BJ (cell line): ENCODE measurements at regions not wholly inside any gene's neighbourhood (a gene's known extent, or its start where the extent isn't known, plus 50 kb on each side); places are given as distances from the start of the nearest gene placed in this dataset.
A peak's percentile ranks its signal among the peaks of the same experiment; 100 is the strongest.

Experiments used
- CTCF ChIA-PET: fragments of 350-600 bp; formaldehyde crosslinking; extraction: SDS; loops from one replicate; lab custom pipeline; 2021; ENCODE audit warnings: antibody characterized with exemption, inconsistent platforms; lab: Yijun Ruan, JAX
- POLR2A ChIA-PET: fragments of 300-600 bp; sonication (Branson Sonifier 250); formaldehyde crosslinking; extraction: SDS; loops from one replicate; lab custom pipeline; 2021; ENCODE audit warnings: antibody characterized with exemption; lab: Charles Lee
- DNase-seq: peaks from one replicate; pipeline ENCODE4 v3.0.0-alpha.2; 2011; ENCODE audit warnings: low read depth
- H3K27me3 ChIP-seq: 2 replicates; pipeline ENCODE4 v1.6.0; 2011; ENCODE audit warnings: low read length; ENCODE audit not compliant: control insufficient read depth, insufficient read depth
- H3K36me3 ChIP-seq: 2 replicates; pipeline ENCODE4 v1.5.1; 2011; ENCODE audit warnings: low read length; ENCODE audit not compliant: control insufficient read depth, insufficient read depth
- H3K4me3 ChIP-seq: 2 replicates; pipeline ENCODE4 v1.5.1; 2011; ENCODE audit warnings: low read depth, mild to moderate bottlenecking, control low read depth, low read length
- TF ChIP-seq, protein P1 (sequence below): IDR thresholded peaks from 2 replicates; pipeline ENCODE4 v1.5.1; 2011; ENCODE audit warnings: low read depth, mild to moderate bottlenecking, control low read depth, inconsistent platforms, low read length, moderate library complexity; ENCODE audit not compliant: insufficient read depth

DNA sequence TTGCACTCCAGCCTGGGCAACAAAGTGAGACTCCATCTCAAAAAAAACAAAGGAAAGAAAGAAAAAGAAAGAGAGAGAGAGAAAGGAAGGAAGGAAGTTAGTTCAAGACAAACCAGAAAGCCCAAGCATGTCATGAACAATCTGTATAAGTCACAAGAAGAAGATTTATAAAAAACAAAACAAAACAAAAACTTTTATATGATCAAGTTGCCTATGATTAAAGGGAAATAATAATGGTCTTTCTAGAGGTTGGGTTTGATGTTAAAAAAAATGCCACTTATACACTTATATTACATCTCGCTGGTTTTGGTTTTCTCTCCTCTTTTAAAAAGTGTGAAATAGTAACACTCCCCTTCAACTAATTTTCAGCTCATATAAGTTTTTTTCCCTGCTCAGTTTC lies 146.2 kb upstream of the CARMIL1 start:
- Histone ChIP-seq H3K36me3 (no peaks in the 10 kb centered on the region), H3K27me3 (no peaks in the 10 kb centered on the region), H3K4me3 (no peak overlapping the region)
- TF ChIP-seq, protein P1, sequence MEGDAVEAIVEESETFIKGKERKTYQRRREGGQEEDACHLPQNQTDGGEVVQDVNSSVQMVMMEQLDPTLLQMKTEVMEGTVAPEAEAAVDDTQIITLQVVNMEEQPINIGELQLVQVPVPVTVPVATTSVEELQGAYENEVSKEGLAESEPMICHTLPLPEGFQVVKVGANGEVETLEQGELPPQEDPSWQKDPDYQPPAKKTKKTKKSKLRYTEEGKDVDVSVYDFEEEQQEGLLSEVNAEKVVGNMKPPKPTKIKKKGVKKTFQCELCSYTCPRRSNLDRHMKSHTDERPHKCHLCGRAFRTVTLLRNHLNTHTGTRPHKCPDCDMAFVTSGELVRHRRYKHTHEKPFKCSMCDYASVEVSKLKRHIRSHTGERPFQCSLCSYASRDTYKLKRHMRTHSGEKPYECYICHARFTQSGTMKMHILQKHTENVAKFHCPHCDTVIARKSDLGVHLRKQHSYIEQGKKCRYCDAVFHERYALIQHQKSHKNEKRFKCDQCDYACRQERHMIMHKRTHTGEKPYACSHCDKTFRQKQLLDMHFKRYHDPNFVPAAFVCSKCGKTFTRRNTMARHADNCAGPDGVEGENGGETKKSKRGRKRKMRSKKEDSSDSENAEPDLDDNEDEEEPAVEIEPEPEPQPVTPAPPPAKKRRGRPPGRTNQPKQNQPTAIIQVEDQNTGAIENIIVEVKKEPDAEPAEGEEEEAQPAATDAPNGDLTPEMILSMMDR, result no peak
- POLR2A ChIA-PET, result no interaction called here
- CTCF ChIA-PET, result interaction anchor here (0.7 kb wide), 1 partner anchor 250 kb away, joined by 3 read pairs; no protein-coding TSS in a partner anchor
- no peak for DNase-seq

DNA sequence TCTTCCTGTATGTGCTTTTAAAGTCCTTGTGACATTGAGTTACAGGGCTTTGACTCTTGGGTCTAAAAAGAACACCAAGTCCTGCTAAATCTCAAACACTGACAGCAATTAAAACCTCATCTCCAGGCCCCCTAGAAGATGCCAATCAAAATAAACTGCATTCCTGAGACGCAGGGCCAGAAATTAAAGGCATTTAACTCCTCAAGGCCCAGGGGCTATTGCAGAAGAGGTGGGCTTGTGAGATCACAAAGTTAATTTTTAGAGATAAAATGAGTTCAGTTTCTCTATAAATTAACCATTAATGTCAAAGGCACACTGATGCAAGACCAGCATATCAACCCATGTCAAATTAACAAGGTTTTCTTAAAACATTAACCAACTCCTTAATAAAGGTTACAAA lies 145.6 kb upstream of the CARMIL1 start:
- POLR2A ChIA-PET, result no interaction called here
- CTCF ChIA-PET, result no interaction called here
- TF ChIP-seq, protein P1, result no peak
- DNase-seq, result no peak
- H3K27me3 ChIP-seq, result no peaks in the 10 kb centered on the region
- no peak overlapping the region for H3K4me3 ChIP-seq
- no peaks in the 10 kb centered on the region for H3K36me3 ChIP-seq

DNA sequence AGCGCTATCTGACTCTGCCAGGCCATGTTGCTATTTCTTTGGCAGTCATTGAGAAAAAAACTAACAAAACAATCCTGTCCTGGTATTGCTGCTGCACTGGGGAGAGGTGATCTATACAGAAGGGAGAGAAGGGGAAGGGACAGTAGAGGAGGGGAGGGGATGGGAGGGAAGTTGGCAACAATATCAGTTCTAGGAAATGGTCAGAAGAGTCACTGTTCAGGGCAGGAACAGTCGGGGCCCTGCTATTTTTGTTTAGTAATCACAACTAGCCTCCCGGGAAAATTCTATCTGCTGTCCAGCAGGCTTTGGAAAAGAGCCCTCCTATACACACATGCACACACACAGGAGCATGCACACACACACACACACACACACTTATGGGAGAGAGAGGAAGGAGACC lies 142.3 kb upstream of the CARMIL1 start:
- Histone ChIP-seq H3K27me3 (no peaks in the 10 kb centered on the region), H3K4me3 (no peak overlapping the region), H3K36me3 (no peaks in the 10 kb centered on the region)
- TF ChIP-seq, protein P1, result no peak
- no peak for DNase-seq
- POLR2A ChIA-PET, result no interaction called here
- CTCF ChIA-PET, result no interaction called here

DNA sequence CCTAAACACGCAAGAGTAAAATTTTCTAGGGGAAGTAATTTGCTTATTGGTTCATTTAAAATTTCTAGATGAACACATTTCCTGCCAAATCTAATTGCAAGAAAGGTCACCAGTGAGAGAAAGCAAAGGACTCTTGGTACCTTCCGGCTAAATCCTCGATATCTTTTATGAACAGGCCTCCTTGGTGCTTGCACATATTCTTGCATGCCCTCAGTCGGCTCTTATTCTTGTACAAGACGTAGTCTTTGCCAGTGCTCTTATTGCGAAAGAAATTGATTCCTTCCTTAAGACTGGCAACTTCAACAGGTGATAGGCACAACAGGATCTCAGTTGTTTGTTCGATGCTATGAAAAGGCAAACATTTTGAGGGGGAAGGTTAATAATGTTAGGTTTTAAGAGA lies 141.7 kb upstream of the CARMIL1 start:
- Histone ChIP-seq H3K27me3 (no peaks in the 10 kb centered on the region), H3K36me3 (no peaks in the 10 kb centered on the region), H3K4me3 (peak overlapping the region; percentile 33)
- no peak for DNase-seq
- ChIA-PET POLR2A (interaction anchor here (0.6 kb wide), 1 partner anchor 20 kb away, joined by 4 read pairs; no protein-coding TSS in a partner anchor), CTCF (interaction anchor here (0.5 to 0.6 kb wide), 2 partner anchors 17 to 130 kb away, joined by 3 to 4 read pairs; no protein-coding TSS in a partner anchor)
- TF ChIP-seq, protein P1, result no peak

DNA sequence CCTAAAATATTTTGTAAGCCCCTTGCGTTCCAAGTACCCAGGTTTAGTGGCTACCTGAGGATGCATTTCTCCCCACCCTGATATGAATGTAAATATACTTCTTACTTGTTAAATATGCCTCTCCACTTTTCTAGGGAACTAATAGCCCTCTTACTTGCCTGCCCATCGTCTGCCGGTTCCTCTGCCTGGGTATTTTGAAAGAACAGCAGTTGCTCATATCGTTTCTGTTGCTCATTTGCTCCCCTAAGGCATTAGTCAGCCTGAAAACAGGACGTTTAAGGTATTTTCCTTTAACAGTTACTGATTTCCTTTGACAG lies 141.3 kb upstream of the CARMIL1 start:
- CTCF ChIA-PET, result interaction anchor here (0.5 to 0.6 kb wide), 2 partner anchors 18 to 130 kb away, joined by 3 to 4 read pairs; no protein-coding TSS in a partner anchor
- H3K4me3 ChIP-seq, result peak overlapping the region; percentile 33
- no peaks in the 10 kb centered on the region for H3K36me3 ChIP-seq
- H3K27me3 ChIP-seq, result no peaks in the 10 kb centered on the region
- TF ChIP-seq, protein P1, result no peak
- DNase-seq, result no peak
- POLR2A ChIA-PET, result interaction anchor here (0.6 kb wide), 2 partner anchors 20 to 460 kb away, joined by 4 to 5 read pairs; no protein-coding TSS in a partner anchor
